Adrenal gland (tissue), 5 donors: ENCODE measurements at regions not wholly inside any gene's neighbourhood (a gene's known extent, or its start where the extent isn't known, plus 50 kb on each side); places are given as distances from the start of the nearest gene placed in this dataset.

Experiments used
- CTCF ChIP-seq, 6 experiments: fragments of 450-650 bp in 4 of 6; fragments of 200-600 bp in 2 of 6; sonication (generic) in 1 of 6; IDR thresholded peaks; 1 replicate in 5 of 6; 2 replicates in 1 of 6; pipeline versions ENCODE4 v1.5.1 to v1.8.0; 2016 to 2021; ENCODE audit warnings: antibody characterized with exemption in 6 of 6, mild to moderate bottlenecking in 2 of 6, moderate library complexity in 1 of 6
- POLR2A ChIP-seq, 2 donors: fragments of 450-650 bp; IDR thresholded peaks; one replicate each; pipeline ENCODE4 v1.6.1; 2017; ENCODE audit warnings: antibody characterized with exemption in 2 of 2, mild to moderate bottlenecking in 2 of 2, moderate library complexity in 1 of 2
- donor health status: DM: no; HTN: no; CAD: no.

- TF ChIP-seq CTCF (IDR thresholded peaks at IDR 0.05) (no peak), POLR2A (IDR thresholded peaks at IDR 0.05) (no peak)
Measured at GRCh38 chr10:21304198-21304597, 221.3 kb downstream of the SKIDA1 start.
